ENCODE measurements at regions not wholly inside any gene's neighbourhood (a gene's known extent, or its start where the extent isn't known, plus 50 kb on each side); places are given as distances from the start of the nearest gene placed in this dataset.

DNA sequence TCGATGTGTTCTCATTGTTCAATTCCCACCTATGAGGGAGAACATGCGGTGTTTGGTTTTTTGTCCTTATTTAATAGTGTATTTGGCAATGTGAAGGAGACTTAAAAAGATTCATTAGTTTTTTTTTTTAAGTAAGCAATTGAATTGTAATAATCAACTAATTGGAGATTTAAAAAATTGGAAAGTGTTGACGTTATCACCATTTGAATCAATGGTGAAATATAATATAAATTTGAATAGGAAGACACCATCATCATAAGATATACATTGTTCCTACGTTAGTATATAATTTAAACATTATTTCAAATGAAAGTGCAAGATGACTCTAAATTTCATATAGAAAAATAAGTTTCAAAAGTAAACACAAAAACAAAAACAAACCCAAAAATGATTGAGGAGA lies 2858.1 kb upstream of the PCDH20 start:
- DNase-seq (ENCODE audit: low read depth in 2 of 3, low spot score in 1 of 3), result no peak

DNA sequence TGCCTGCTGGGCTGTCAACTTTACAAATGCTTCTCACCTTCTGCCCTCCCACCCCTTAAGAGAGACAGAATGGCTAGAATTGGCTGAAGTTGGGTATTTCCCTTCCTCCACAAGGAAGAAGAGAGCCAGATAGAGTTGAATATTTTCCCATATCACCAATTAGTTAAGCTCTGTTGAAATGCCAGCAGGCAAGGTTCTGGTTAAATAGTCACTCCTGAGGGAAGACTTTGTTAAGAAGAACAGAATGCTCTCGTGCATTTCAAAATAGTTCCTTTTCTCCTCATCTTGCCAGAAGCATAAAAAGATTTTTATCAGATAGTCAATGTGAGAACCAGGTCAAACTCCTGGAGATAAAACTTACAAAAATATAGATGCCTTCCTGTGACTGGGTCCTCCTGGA lies 2857.0 kb upstream of the PCDH20 start:
- DNase-seq (ENCODE audit: low read depth in 2 of 3, low spot score in 1 of 3), result no peak

GRCh38 chr13:64266024-64266423 lies 2850.4 kb upstream of the PCDH20 start:
- DNase-seq (ENCODE audit: low read depth in 2 of 3, low spot score in 1 of 3), result no peak

GRCh38 chr13:64263285-64263684 lies 2847.6 kb upstream of the PCDH20 start:
- no peak for DNase-seq (ENCODE audit: low read depth in 2 of 3, low spot score in 1 of 3)

DNA sequence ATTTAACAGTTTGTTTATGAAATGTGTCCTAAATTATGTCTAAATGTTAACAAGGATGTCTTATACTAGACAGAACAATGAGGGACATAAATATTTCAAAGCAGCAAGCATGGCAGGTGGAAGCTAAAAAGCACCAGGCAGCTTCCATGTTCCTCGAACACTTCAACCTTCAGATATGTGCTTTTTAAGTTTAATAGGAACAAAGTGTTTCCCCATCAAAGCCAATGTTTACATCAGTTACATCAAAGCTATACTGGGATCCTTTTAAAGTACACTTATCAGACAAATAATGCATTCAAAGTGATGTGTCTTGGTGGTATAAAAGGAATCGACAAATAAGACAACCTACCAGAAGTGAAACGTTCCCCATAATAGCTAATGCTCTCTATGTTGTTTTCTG lies 2841.1 kb upstream of the PCDH20 start:
- no peak for DNase-seq (ENCODE audit: low read depth in 2 of 3, low spot score in 1 of 3)

DNA sequence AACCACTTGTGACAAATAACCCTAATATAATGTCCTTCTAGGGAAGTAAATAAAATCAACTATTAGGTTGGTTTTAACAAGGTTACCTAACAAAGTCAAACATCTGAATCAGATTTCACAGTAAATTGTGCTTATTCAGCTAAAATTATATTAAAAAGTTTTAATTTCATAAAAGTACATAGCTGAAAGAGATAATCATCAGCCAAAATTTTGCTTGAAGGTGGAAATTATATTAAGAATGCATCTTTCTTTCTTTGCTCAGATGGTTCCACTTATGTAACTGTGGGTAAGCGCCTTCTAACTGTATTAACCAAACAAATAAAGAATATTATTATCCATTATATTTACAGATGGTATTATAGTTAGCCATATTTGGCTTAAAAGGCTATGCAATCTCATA lies 2840.3 kb upstream of the PCDH20 start:
- no peak for DNase-seq (ENCODE audit: low read depth in 2 of 3, low spot score in 1 of 3)

DNA sequence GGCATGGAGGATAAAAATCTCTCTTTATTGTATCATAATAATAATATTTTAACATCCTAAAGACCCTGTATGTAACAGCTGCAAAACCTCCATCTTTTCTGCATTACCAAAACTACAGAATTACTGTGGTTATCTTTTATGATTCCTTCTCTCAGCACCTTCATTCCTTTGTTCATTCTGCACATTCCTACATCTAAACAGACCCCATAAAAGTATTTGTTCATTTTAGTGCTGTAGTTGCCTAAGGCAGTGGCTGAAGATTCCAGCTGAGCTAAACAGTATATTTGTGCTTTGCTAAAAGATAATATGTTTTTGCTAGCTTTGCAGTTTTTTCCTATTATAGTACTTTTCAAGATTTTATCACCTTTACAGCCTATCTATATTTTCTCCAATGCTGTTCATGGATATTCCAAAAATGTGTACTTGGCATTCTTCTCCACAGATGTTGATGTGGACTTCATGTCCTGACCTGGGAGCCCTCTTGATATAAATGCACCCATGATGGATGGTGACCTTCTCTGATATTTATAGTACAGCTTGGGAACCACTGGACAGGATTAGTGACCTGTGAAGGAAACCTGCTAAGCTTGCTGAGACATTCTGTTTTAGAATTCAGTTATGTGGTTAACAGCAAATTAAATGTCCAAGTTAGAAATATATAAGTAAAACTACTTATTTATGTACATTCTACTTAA lies 2832.9 kb upstream of the PCDH20 start:
- DNase-seq (ENCODE audit: low read depth in 2 of 3, low spot score in 1 of 3), result no peak

DNA sequence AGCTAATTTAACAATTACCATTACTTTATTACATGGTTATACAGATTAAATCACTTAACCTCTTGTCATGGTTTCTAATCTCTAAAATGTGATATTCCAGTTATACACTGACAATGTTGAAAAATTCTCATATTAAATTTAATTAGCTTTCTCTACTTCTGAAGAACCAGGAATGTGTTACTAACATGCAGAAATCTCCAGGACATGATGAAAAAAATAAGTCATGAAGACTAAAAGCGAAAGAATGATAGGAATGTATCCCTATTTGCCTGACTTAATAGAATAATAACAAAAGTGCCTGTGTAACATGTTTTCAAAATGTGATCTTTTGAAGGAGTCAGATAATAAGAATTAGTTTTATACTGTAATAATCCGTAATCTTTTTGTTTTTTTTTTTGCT lies 2823.7 kb upstream of the PCDH20 start:
- no peak for DNase-seq (ENCODE audit: low read depth in 2 of 3, low spot score in 1 of 3)

GRCh38 chr13:64234255-64234654 lies 2818.6 kb upstream of the PCDH20 start:
- no peak for DNase-seq (ENCODE audit: low read depth in 2 of 3, low spot score in 1 of 3)

- DNase-seq (ENCODE audit: low read depth in 2 of 3, low spot score in 1 of 3), result no peak
These were observed 2807.4 kb upstream of the PCDH20 start for GRCh38 chr13:64223016-64223415.

DNA sequence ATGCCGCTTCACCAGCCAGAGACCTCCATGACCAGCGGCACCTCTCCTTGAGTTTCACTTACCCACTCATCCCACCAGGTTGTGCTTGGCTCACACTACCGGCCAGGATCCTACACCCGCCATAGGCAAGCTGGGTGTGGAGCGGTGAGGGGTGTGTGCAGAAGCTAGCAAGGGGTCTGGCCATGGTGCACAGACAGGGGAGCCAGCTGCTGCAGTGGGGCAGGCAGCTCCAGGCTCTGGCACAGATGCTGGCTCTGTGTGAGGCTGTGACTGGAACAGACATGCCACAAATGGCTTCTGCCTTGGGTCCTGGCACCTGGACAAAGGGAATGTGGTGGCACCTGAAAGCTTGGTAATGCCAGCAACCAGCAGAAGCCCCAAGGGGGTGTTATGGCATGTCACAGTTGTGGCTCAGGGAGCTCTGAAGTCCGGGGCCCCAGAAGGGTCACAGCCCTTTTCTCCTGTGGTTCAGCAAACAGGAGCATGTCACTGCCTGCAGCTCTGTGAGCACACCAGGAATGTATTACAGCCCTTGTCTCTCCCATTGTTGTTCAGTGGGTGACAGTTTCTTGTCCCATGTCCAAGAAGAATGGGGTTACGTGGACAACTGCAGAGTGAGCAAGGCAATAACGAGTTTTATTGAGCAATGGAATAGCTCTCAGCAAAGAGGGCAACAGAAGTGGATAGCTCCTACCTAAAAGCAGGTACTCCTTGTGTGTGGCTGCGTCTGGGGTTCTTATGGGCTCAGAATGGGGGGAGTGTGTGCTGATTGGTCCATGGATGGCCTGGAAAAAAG lies 2791.0 kb upstream of the PCDH20 start:
- DNase-seq (ENCODE audit: low read depth in 2 of 3, low spot score in 1 of 3), result no peak

DNA sequence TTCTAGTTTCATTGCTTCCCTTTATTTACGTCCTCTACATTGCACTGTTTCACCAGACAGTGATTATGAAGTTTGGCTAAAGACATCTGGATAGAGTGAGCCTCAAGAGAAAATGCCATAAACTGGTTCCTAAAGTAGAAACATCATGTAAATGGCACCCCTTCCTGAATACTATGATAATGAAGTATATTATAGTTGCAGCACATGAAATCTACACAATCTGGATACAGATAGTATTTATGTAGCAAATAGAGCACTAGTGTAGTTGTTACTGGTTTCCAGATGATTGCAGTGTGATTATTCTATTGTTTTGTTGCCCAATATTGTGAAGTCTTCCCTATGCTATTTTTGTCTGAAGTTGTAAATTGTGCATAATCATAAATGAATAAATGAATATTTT lies 2786.9 kb upstream of the PCDH20 start:
- no peak for DNase-seq (ENCODE audit: low read depth in 2 of 3, low spot score in 1 of 3)

DNA sequence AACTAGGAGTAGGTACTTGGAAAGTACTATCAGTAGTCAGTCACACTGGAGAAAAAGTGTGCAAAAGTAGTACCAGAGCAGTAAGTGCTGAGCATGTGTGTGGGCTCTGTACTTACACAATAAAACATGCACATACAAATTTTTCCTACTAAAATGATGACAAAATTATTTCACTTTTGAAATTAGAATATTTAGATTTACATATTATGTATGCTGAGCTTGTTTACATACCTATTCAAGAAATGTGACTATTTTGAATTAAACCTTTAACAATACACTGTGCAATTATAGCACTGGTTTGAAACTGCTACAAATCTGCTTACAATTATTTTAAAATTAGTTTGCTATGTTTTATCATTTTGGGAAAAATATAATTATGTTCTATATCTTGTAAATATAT lies 2781.6 kb upstream of the PCDH20 start:
- no peak for DNase-seq (ENCODE audit: low read depth in 2 of 3, low spot score in 1 of 3)

DNA sequence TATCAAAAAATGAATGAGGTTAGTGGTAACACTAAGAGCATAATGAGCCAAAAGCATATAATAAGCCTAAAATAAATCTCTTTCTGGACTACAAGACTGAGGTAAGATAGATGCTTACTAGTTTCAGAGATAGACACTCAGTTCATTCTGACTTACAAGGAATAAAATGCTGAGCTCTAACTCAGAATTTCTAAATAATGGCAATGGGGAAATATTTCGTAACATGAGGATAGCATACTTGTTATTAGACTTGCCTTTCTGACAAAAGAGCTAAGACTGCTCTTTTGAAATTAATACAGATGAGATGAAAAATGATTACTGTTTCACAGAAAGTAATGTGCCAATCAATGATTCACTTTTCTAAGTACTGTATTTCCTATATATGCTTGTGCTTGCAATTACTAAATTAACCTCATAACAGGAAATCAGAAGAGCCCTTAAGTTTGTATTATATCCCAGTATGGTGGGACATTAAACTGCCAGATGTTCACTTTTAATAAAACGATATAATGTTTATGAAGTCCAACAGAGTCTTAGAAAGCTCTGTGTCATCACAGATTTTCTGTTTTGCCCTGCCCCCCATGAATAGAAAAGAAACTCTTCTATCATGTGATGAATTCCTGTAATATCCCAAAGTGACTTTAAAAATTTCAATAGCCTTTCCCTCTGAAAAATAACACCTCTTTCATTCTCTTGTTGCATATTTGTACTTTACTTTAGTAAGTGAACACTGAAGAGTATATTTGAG lies 2771.0 kb upstream of the PCDH20 start:
- no peak for DNase-seq (ENCODE audit: low read depth in 2 of 3, low spot score in 1 of 3)

DNA sequence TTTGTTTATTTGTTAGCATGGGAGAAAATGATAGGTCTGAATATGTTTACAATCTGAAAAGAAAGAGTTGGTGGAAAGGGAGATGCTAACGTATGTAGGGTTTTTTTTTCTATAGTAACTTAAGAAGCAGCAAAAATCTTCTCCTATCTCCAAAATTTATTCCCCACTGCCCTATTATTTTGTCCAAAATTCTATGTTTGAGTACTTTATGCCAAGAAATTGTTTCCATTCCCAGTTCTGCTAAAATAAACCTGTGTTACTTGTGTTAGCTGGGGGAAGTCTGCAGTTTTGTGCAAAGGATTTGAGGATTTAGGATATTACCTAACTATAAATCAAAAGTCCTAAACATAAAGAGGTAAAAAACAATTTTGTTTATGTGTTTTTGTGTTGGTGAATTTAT lies 2770.4 kb upstream of the PCDH20 start:
- DNase-seq (ENCODE audit: low read depth in 2 of 3, low spot score in 1 of 3), result no peak

DNA sequence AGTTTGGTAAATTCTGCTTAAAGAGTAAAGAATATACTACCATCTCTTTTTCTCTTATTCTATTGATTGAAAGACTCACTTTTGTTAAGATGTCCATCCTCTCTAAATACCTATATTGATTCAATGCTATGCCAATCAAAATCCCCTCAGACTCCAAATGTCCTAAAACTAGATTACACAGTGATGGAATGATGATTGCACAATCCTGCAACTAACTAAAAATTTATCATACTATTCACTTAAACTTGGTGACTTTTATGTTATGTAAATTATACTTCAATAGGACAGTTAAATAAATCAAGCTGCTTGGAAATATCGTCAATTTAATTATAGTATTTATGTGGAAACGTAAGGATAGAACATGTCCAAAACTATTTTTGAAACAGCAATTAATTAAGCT lies 2765.1 kb upstream of the PCDH20 start:
- DNase-seq (ENCODE audit: low read depth in 2 of 3, low spot score in 1 of 3), result no peak

DNA sequence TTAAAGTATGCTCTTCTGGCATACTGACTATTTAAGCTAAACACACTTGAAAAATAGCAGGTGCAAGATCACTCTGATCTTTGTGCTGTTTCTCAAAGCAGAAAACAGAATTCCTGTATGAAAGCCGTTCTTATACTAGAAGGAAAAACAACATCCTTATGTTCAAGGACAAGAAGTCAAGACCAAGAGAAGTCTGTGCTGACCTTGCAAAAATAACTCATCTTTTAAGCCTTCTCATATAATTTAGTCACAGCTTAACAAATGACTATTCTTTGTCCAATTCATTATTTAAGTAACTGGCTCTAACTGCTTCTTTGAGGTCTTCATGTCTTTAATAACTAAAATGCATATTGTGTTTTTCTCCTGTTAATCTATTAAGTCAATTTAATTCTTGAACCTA lies 2750.2 kb upstream of the PCDH20 start:
- DNase-seq (ENCODE audit: low read depth in 2 of 3, low spot score in 1 of 3), result no peak

DNA sequence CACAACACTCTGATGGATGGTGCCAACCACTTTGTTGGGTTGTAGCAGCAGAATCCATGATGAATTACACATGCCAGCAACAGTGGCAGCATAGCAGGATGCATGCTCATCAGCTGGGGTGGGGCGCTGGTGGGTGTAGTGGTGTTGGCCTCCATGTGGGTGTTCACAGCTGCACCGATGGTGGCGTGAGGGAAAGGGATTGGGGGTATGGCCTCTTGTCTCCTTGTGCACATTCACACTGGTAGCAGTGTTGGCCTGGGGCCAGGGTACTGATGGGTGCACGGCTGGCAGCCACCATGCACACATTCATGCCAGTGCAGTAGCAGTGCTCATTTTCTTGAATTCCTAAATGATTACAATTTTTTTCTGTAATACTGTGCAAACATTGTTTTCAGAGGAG lies 2748.8 kb upstream of the PCDH20 start:
- DNase-seq (ENCODE audit: low read depth in 2 of 3, low spot score in 1 of 3), result no peak

DNA sequence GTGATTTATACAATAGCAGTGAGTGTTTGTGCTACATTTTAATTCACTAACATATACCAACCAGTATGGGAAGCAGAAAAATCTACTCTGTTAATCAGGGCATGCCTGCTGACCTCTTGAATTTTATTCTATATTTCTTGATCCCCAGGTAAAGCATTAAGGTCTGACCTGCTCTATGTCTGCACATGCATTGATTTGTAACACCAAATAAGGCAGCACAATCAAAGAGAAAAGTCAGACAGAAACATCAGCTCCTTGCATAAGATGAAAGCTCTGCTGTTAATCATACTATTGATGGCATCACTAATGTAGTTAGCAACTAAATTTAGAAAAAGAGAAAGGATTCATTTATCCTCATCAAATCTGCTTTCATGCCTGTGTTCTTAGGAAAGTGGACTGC lies 2744.8 kb upstream of the PCDH20 start:
- no peak for DNase-seq (ENCODE audit: low read depth in 2 of 3, low spot score in 1 of 3)

GRCh38 chr13:64158908-64159307 lies 2743.3 kb upstream of the PCDH20 start:
- no peak for DNase-seq (ENCODE audit: low read depth in 2 of 3, low spot score in 1 of 3)

DNA sequence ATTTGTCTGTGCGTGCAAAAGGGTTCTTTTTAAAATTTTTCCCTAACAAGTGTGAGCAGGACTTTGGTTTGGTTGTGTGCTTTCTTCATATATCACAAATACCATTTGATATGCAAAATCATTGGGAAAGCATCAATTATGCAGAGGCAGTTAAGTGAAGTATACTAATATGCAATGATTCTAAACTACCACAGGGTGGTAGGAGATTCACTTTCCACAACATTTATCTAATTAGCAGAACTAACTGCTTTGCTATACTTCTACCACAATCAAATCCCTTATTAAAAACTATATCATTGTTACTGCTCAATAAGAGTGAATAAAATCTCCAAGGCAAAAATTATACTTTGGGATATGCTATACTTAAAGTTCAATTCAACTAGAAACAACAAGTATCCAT lies 2738.9 kb upstream of the PCDH20 start:
- DNase-seq (ENCODE audit: low read depth in 2 of 3, low spot score in 1 of 3), result no peak

DNA sequence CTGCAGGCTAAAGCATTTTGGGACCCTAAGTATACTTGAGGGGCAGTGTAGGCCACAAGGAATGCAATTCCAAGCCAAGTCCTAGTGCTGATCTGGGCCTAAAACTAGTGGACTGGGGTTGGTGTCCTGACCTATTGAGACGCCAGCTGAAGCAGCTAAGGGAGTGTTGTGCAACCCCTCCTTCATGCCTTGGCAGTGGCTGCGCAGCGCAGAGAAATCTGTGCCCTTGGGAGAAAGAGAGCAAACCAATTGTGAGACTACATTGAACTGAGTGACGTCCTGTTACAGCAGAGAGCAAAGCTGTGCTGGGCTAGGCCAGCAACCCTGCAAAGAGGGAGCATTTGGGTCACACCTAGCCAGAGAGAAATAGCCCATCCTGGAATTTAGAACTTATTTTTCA lies 2715.0 kb upstream of the PCDH20 start:
- no peak for DNase-seq (ENCODE audit: low read depth in 2 of 3, low spot score in 1 of 3)
